H1 (cell line): ENCODE measurements at regions not wholly inside any gene's neighbourhood (a gene's known extent, or its start where the extent isn't known, plus 50 kb on each side); places are given as distances from the start of the nearest gene placed in this dataset.

Experiments
- CTCF ChIA-PET: fragments of 300-600 bp; sonication (Branson Sonifier 250); formaldehyde crosslinking; loops from one replicate; lab custom pipeline; 2021; ENCODE audit not compliant: partially characterized antibody; lab: Charles Lee
- POLR2A ChIA-PET: fragments of 300-600 bp; sonication (Branson Sonifier 250); formaldehyde crosslinking; loops from one replicate; lab custom pipeline; 2021; ENCODE audit warnings: inconsistent platforms; ENCODE audit not compliant: partially characterized antibody; lab: Charles Lee
- DNase-seq, 2 experiments: peaks; one replicate each; pipeline versions ENCODE4 v3.0.0 to v3.0.0-alpha.2; 2010 to 2022; ENCODE audit warnings: low spot score in 2 of 2, low read depth in 1 of 2, mixed read lengths in 1 of 2
- FAIRE-seq: peaks from 2 replicates; lab custom pipeline; 2011; peaks lifted over from hg19 to GRCh38; lab: Jason Lieb, UNC
- H2AFZ ChIP-seq: 2 replicates; pipeline ENCODE4 v1.8.1; 2012; ENCODE audit warnings: low read length, inconsistent platforms
- H2AK5ac ChIP-seq: 2 replicates; pipeline ENCODE4 v1.6.1; 2013; ENCODE audit warnings: low read depth, low read length
- H2BK120ac ChIP-seq: replicated peaks from 2 replicates; pipeline ENCODE3; 2013; ENCODE audit warnings: low read depth, low read length, inconsistent platforms
- H2BK12ac ChIP-seq: 2 replicates; pipeline ENCODE4 v1.6.1; 2013; ENCODE audit warnings: low read depth, low read length
- H2BK15ac ChIP-seq: 2 replicates; pipeline ENCODE4 v1.6.1; 2013; ENCODE audit warnings: low read length
- H2BK20ac ChIP-seq: 2 replicates; pipeline ENCODE4 v1.6.1; 2013; ENCODE audit warnings: low read length
- H2BK5ac ChIP-seq: 2 replicates; pipeline ENCODE4 v1.6.1; 2013; ENCODE audit warnings: low read depth, low read length
- H3K14ac ChIP-seq: 2 replicates; pipeline ENCODE4 v1.6.1; 2013; ENCODE audit warnings: inconsistent platforms; ENCODE audit not compliant: insufficient read length
- H3K18ac ChIP-seq: 2 replicates; pipeline ENCODE4 v1.6.1; 2013; ENCODE audit warnings: low read length; ENCODE audit errors: extremely low read depth
- H3K23ac ChIP-seq: 2 replicates; pipeline ENCODE4 v1.6.1; 2013; ENCODE audit warnings: inconsistent platforms; ENCODE audit not compliant: insufficient read length
- H3K23me2 ChIP-seq: 2 replicates; pipeline ENCODE4 v1.6.1; 2013; ENCODE audit warnings: low read depth, low read length
- H3K27ac ChIP-seq: 2 replicates; pipeline ENCODE4 v1.6.1; 2011; ENCODE audit warnings: low read depth, low read length, inconsistent platforms
- H3K27me3 ChIP-seq, 4 experiments: replicated peaks in 1 of 4; 1 replicate in 1 of 4; 2 replicates in 3 of 4; pipeline versions ENCODE4 v1.6.1 to v1.8.1; 2011 to 2013; ENCODE audit warnings: low read length in 3 of 4, mild to moderate bottlenecking in 3 of 4, inconsistent platforms in 2 of 4, mixed read lengths in 2 of 4, moderate library complexity in 1 of 4; ENCODE audit not compliant: control insufficient read depth in 3 of 4, insufficient read depth in 3 of 4; ENCODE audit errors: extremely low read depth in 1 of 4
- H3K36me3 ChIP-seq, 4 experiments: 2 replicates each; pipeline versions ENCODE4 v1.6.1 to v1.8.1; 2011 to 2013; ENCODE audit warnings: mild to moderate bottlenecking in 4 of 4, low read length in 3 of 4, moderate library complexity in 2 of 4, control low read depth in 1 of 4, inconsistent platforms in 1 of 4; ENCODE audit not compliant: insufficient read depth in 4 of 4, control insufficient read depth in 2 of 4
- H3K4ac ChIP-seq: replicated peaks from 2 replicates; pipeline ENCODE3; 2013; ENCODE audit warnings: low read length, low read depth, mixed read lengths, inconsistent platforms; ENCODE audit not compliant: insufficient read length
- H3K4me1 ChIP-seq, 4 experiments: replicated peaks in 1 of 4; 1 replicate in 1 of 4; 2 replicates in 3 of 4; pipeline versions ENCODE4 v1.6.1 to v1.8.1; 2011 to 2013; ENCODE audit warnings: low read length in 3 of 4, inconsistent platforms in 2 of 4, mixed read lengths in 1 of 4; ENCODE audit not compliant: insufficient read depth in 4 of 4, control insufficient read depth in 3 of 4
- H3K4me2 ChIP-seq, 2 experiments: 2 replicates each; pipeline versions ENCODE4 v1.6.1 to v1.8.1; 2011 to 2013; ENCODE audit warnings: low read depth in 2 of 2, low read length in 2 of 2, control low read depth in 1 of 2, inconsistent platforms in 1 of 2, mild to moderate bottlenecking in 1 of 2; ENCODE audit not compliant: insufficient read depth in 1 of 2
- H3K4me3 ChIP-seq, 4 experiments: fragments of 200-600, 300-600 bp in 1 of 4; sonication (generic), shearing (Covaris generic), sonication (Bioruptor Twin) in 1 of 4; 2 replicates each; pipeline versions ENCODE4 v1.5.1 to v1.8.1; 2011 to 2016; ENCODE audit warnings: low read length in 4 of 4, low read depth in 3 of 4, control low read depth in 2 of 4, inconsistent platforms in 2 of 4, mild to moderate bottlenecking in 2 of 4, mixed read lengths in 1 of 4, moderate library complexity in 1 of 4; ENCODE audit not compliant: insufficient read depth in 2 of 4; ENCODE audit errors: extremely low read depth in 1 of 4
- H3K56ac ChIP-seq: replicated peaks from 2 replicates; pipeline ENCODE3; 2013; ENCODE audit warnings: low read depth, mild to moderate bottlenecking, mixed read lengths, low read length, inconsistent platforms; ENCODE audit not compliant: insufficient read length
- H3K79me1 ChIP-seq: 2 replicates; pipeline ENCODE4 v1.6.1; 2013; ENCODE audit warnings: low read depth, low read length, control low read depth
- H3K79me2 ChIP-seq, 2 experiments: 2 replicates each; pipeline versions ENCODE4 v1.6.1 to v1.8.1; 2012 to 2013; ENCODE audit warnings: low read length in 2 of 2, mild to moderate bottlenecking in 2 of 2, inconsistent platforms in 1 of 2; ENCODE audit not compliant: insufficient read depth in 2 of 2, control insufficient read depth in 1 of 2
- H3K9ac ChIP-seq, 4 experiments: replicated peaks in 1 of 4; 1 replicate in 1 of 4; 2 replicates in 3 of 4; pipeline versions ENCODE4 v1.6.1 to v1.8.1; 2011 to 2013; ENCODE audit warnings: low read depth in 3 of 4, low read length in 3 of 4, control low read depth in 2 of 4, mild to moderate bottlenecking in 2 of 4, moderate library complexity in 2 of 4, inconsistent platforms in 1 of 4; ENCODE audit errors: extremely low read depth in 1 of 4
- H3K9me3 ChIP-seq, 2 experiments: 2 replicates each; pipeline versions ENCODE4 v1.6.1 to v1.8.1; 2012 to 2013; ENCODE audit warnings: mild to moderate bottlenecking in 2 of 2, moderate library complexity in 2 of 2, control low read depth in 1 of 2, inconsistent platforms in 1 of 2, low read depth in 1 of 2, low read length in 1 of 2, mixed read lengths in 1 of 2; ENCODE audit not compliant: insufficient read depth in 2 of 2
- H4K20me1 ChIP-seq, 2 experiments: replicated peaks in 1 of 2; 2 replicates each; pipeline versions ENCODE3 to v1.8.1; 2011 to 2013; ENCODE audit warnings: inconsistent platforms in 2 of 2, low read length in 2 of 2, mild to moderate bottlenecking in 1 of 2; ENCODE audit not compliant: insufficient read depth in 2 of 2, control insufficient read depth in 1 of 2
- H4K5ac ChIP-seq: 2 replicates; pipeline ENCODE4 v1.6.1; 2013; ENCODE audit warnings: low read length, low read depth, mixed read lengths, inconsistent platforms; ENCODE audit not compliant: insufficient read length
- H4K8ac ChIP-seq: 2 replicates; pipeline ENCODE4 v1.8.0; 2013; ENCODE audit warnings: mild to moderate bottlenecking, moderate library complexity, low read length, inconsistent platforms; ENCODE audit not compliant: insufficient read depth; ENCODE audit errors: extremely low read depth
- H4K91ac ChIP-seq: replicated peaks from 2 replicates; pipeline ENCODE3; 2013; ENCODE audit warnings: low read length, mixed read lengths, inconsistent platforms; ENCODE audit not compliant: insufficient read length
- BRCA1 ChIP-seq: IDR thresholded peaks from 2 replicates; pipeline ENCODE4 v1.6.1; 2012; ENCODE audit warnings: low read depth, low read length, improper control_type of control experiment
- HDAC2 ChIP-seq, 2 experiments: fragments of 300-600 bp in 1 of 2; sonication (generic) in 1 of 2; IDR thresholded peaks; 2 replicates each; pipeline ENCODE4 v1.6.1; 2011 to 2012; ENCODE audit warnings: low read depth in 2 of 2, low read length in 2 of 2, mild to moderate bottlenecking in 2 of 2, moderate library complexity in 2 of 2, borderline replicate concordance in 1 of 2, inconsistent platforms in 1 of 2
- HDAC6 ChIP-seq: IDR thresholded peaks from one replicate; pipeline ENCODE4 v1.7.1; 2012; ENCODE audit warnings: low read depth, mild to moderate bottlenecking, inconsistent platforms, low read length, moderate library complexity
- MAX ChIP-seq: IDR thresholded peaks from 2 replicates; pipeline ENCODE4 v1.6.1; 2012; ENCODE audit warnings: inconsistent platforms
- NRF1 ChIP-seq: IDR thresholded peaks from 2 replicates; pipeline ENCODE4 v1.6.1; 2011; ENCODE audit warnings: mild to moderate bottlenecking, low read depth, low read length, improper control_type of control experiment
- RFX5 ChIP-seq: IDR thresholded peaks from 2 replicates; pipeline ENCODE4 v1.6.1; 2011; ENCODE audit warnings: low read depth, low read length, improper control_type of control experiment, borderline replicate concordance
- SAP30 ChIP-seq: fragments of 300-600 bp; sonication (generic); IDR thresholded peaks from 2 replicates; pipeline ENCODE4 v1.7.1; 2012; ENCODE audit warnings: low read length, moderate library complexity, mild to moderate bottlenecking, inconsistent platforms; ENCODE audit not compliant: insufficient read depth, insufficient replicate concordance
- SIRT6 ChIP-seq: IDR thresholded peaks from one replicate; pipeline ENCODE4 v1.7.1; 2012; ENCODE audit warnings: low read length, inconsistent platforms
- SP4 ChIP-seq: IDR thresholded peaks from 2 replicates; pipeline ENCODE4 v1.6.1; 2012; ENCODE audit warnings: low read length, inconsistent platforms
- SRF ChIP-seq: IDR thresholded peaks from 2 replicates; pipeline ENCODE4 v1.6.1; 2011; ENCODE audit warnings: mild to moderate bottlenecking, low read depth, low read length, moderate library complexity
- TAF7 ChIP-seq: optimal IDR thresholded peaks from 2 replicates; pipeline ENCODE3; 2011; ENCODE audit warnings: low read depth, mild to moderate bottlenecking, inconsistent platforms, low read length, moderate library complexity, borderline replicate concordance
- TBP ChIP-seq: IDR thresholded peaks from 2 replicates; pipeline ENCODE4 v1.6.1; 2011; ENCODE audit warnings: low read depth, low read length, improper control_type of control experiment
- TEAD4 ChIP-seq: IDR thresholded peaks from 2 replicates; pipeline ENCODE4 v1.6.1; 2012; ENCODE audit warnings: low read depth, low read length, inconsistent platforms, mixed read lengths
- ZNF274 ChIP-seq: IDR thresholded peaks from 2 replicates; pipeline ENCODE4 v1.7.0; 2012; ENCODE audit warnings: low read length, borderline replicate concordance; ENCODE audit errors: extremely low read depth
- WGBS, 2 experiments: shearing (Covaris generic) in 1 of 2; methylation state at CpG; one replicate each; pipeline versions ENCODE4 v1.1.6 to v1.1.7; 2013 to 2015; ENCODE audit warnings: low lambda C conversion rate in 2 of 2, mixed read lengths in 2 of 2, inconsistent platforms in 1 of 2, low coverage in 1 of 2, missing lambda C conversion rate in 1 of 2; ENCODE audit not compliant: insufficient replicate concordance in 2 of 2, insufficient coverage in 1 of 2, insufficient read length in 1 of 2; ENCODE audit errors: extremely low coverage in 1 of 2, missing lambda C conversion rate in 1 of 2; 5-methylcytosine and 5-hydroxymethylcytosine counted together

GRCh38 chr14:39582028-39582654 lies 149.9 kb upstream of the FBXO33 start:
- no peak overlapping the region for H2AK5ac ChIP-seq
- no peak overlapping the region for H4K5ac ChIP-seq
- H4K8ac ChIP-seq = no peak overlapping the region
- no peak for DNase-seq
- H3K9ac ChIP-seq = no peak overlapping the region
- POLR2A ChIA-PET = no interaction called here
- H2BK15ac ChIP-seq = no peak overlapping the region
- no peaks in the 10 kb centered on the region for H4K20me1 ChIP-seq
- H3K14ac ChIP-seq = no peak overlapping the region
- H3K18ac ChIP-seq = no peak overlapping the region
- no peaks in the 10 kb centered on the region for H3K79me2 ChIP-seq
- no peaks in the 10 kb centered on the region for H3K36me3 ChIP-seq
- no peaks in the 10 kb centered on the region for H3K4me1 ChIP-seq
- no peak overlapping the region for H2AFZ ChIP-seq
- no peaks in the 10 kb centered on the region for H3K27me3 ChIP-seq
- H3K23me2 ChIP-seq = no peaks in the 10 kb centered on the region
- H3K9me3 ChIP-seq = no peaks in the 10 kb centered on the region
- H3K4ac ChIP-seq = no peak overlapping the region
- FAIRE-seq = no peak
- no peak overlapping the region for H3K4me2 ChIP-seq
- H3K23ac ChIP-seq = no peak overlapping the region
- no peak overlapping the region for H4K91ac ChIP-seq
- H2BK12ac ChIP-seq = no peak overlapping the region
- no peak overlapping the region for H3K4me3 ChIP-seq
- no peak overlapping the region for H2BK120ac ChIP-seq
- H2BK20ac ChIP-seq = no peak overlapping the region
- CTCF ChIA-PET = interaction anchor here (0.7 to 1.5 kb wide), 3 partner anchors 18 to 836 kb away, joined by 3 to 4 read pairs (median 3); no protein-coding TSS in a partner anchor
- H3K79me1 ChIP-seq = no peaks in the 10 kb centered on the region
- no peak overlapping the region for H3K56ac ChIP-seq
- WGBS, 2 experiments = 79% methylated on average over 2 of the region's 2 CpGs; no CpG with 5 or more reads in 1 of the 2 experiments
- H3K27ac ChIP-seq = no peak overlapping the region
- no peak overlapping the region for H2BK5ac ChIP-seq
- TF ChIP-seq ZNF274 (no peak), NRF1 (no peak), HDAC6 (no peak), SP4 (no peak), TAF7 (no peak), BRCA1 (no peak), TBP (no peak), MAX (no peak), SIRT6 (no peak), RFX5 (no peak), TEAD4 (no peak), SAP30 (no peak), HDAC2 (IDR thresholded peaks at IDR 0.05; ENCODE audit: borderline replicate concordance in 1 of 2, low read depth in 2 of 2, low read length in 2 of 2) (no peak), SRF (no peak)
